ENCODE measurements at regions not wholly inside any gene's neighbourhood (a gene's known extent, or its start where the extent isn't known, plus 50 kb on each side); places are given as distances from the start of the nearest gene placed in this dataset.
"Not testable (repeated sequence)": the region's sequence is repeated elsewhere in the genome, so short reads cannot be mapped to it uniquely, and the experiment has no call there.

GRCh38 chr4:24190761-24191695 is 301.2 kb upstream of the PPARGC1A start:
- no peaks in the 10 kb centered on the region for H3K4me1 Mint-ChIP-seq
- H3K27ac Mint-ChIP-seq: no peak overlapping the region
- H3K4me3 Mint-ChIP-seq: no peak overlapping the region
- H3K36me3 Mint-ChIP-seq (ENCODE audit: low read depth): no peaks in the 10 kb centered on the region
- ATAC-seq (no peak), DNase-seq (no peak)
- H3K9me3 Mint-ChIP-seq: peaks cover 3% of the 10 kb centered on the region
- H3K27me3 Mint-ChIP-seq: no peaks in the 10 kb centered on the region

GRCh38 chr4:24188459-24188858 is 298.6 kb upstream of the PPARGC1A start:
- DNase-seq (no peak), ATAC-seq (no peak)
- Mint-ChIP-seq H3K4me3 (no peak overlapping the region), H3K4me1 (no peaks in the 10 kb centered on the region), H3K9me3 (peaks cover 3% of the 10 kb centered on the region), H3K27ac (no peak overlapping the region), H3K27me3 (no peaks in the 10 kb centered on the region), H3K36me3 (ENCODE audit: low read depth) (no peaks in the 10 kb centered on the region)

GRCh38 chr4:24186466-24186865 is 296.6 kb upstream of the PPARGC1A start:
- DNase-seq (no peak), ATAC-seq (no peak)
- no peaks in the 10 kb centered on the region for H3K27me3 Mint-ChIP-seq
- no peaks in the 10 kb centered on the region for H3K9me3 Mint-ChIP-seq
- H3K27ac Mint-ChIP-seq: no peak overlapping the region
- no peaks in the 10 kb centered on the region for H3K36me3 Mint-ChIP-seq (ENCODE audit: low read depth)
- no peak overlapping the region for H3K4me3 Mint-ChIP-seq
- no peaks in the 10 kb centered on the region for H3K4me1 Mint-ChIP-seq

- Mint-ChIP-seq H3K27me3 (no peaks in the 10 kb centered on the region), H3K4me3 (no peak overlapping the region), H3K36me3 (ENCODE audit: low read depth) (no peaks in the 10 kb centered on the region), H3K9me3 (peaks cover 4% of the 10 kb centered on the region), H3K4me1 (no peaks in the 10 kb centered on the region), H3K27ac (no peak overlapping the region)
- no peak for ATAC-seq
- no peak for DNase-seq
These were observed 291.2 kb upstream of the PPARGC1A start for GRCh38 chr4:24181005-24181404.

GRCh38 chr4:24180586-24180985 is 290.7 kb upstream of the PPARGC1A start:
- peaks cover 7% of the 10 kb centered on the region for H3K9me3 Mint-ChIP-seq
- H3K4me1 Mint-ChIP-seq: no peaks in the 10 kb centered on the region
- peaks cover 2% of the 10 kb centered on the region for H3K36me3 Mint-ChIP-seq (ENCODE audit: low read depth)
- H3K4me3 Mint-ChIP-seq: no peak overlapping the region
- no peak for ATAC-seq
- no peak overlapping the region for H3K27ac Mint-ChIP-seq
- no peak for DNase-seq
- no peaks in the 10 kb centered on the region for H3K27me3 Mint-ChIP-seq

- Mint-ChIP-seq H3K27me3 (no peaks in the 10 kb centered on the region), H3K4me1 (no peaks in the 10 kb centered on the region), H3K9me3 (peaks cover 8% of the 10 kb centered on the region), H3K36me3 (ENCODE audit: low read depth) (peaks cover 2% of the 10 kb centered on the region), H3K4me3 (no peak overlapping the region), H3K27ac (no peak overlapping the region)
- ATAC-seq: no peak
- no peak for DNase-seq
These were observed 289.5 kb upstream of the PPARGC1A start for GRCh38 chr4:24179201-24179840.

- not testable (repeated sequence) for H3K27me3 Mint-ChIP-seq; H3K4me1 Mint-ChIP-seq; H3K27ac Mint-ChIP-seq; H3K36me3 Mint-ChIP-seq (ENCODE audit: low read depth); H3K4me3 Mint-ChIP-seq; ATAC-seq; H3K9me3 Mint-ChIP-seq; DNase-seq
These were observed 287.6 kb upstream of the PPARGC1A start for GRCh38 chr4:24177443-24177842.

GRCh38 chr4:24175707-24176106 is 285.9 kb upstream of the PPARGC1A start:
- H3K27me3 Mint-ChIP-seq: no peaks in the 10 kb centered on the region
- H3K4me3 Mint-ChIP-seq: no peak overlapping the region
- peaks cover 10% of the 10 kb centered on the region for H3K9me3 Mint-ChIP-seq
- no peak overlapping the region for H3K27ac Mint-ChIP-seq
- peaks cover 2% of the 10 kb centered on the region for H3K36me3 Mint-ChIP-seq (ENCODE audit: low read depth)
- H3K4me1 Mint-ChIP-seq: no peaks in the 10 kb centered on the region
- no peak for DNase-seq
- no peak for ATAC-seq

GRCh38 chr4:24174602-24175001 is 284.8 kb upstream of the PPARGC1A start:
- DNase-seq (no peak), ATAC-seq (no peak)
- Mint-ChIP-seq H3K9me3 (peaks cover 10% of the 10 kb centered on the region), H3K27me3 (no peaks in the 10 kb centered on the region), H3K36me3 (ENCODE audit: low read depth) (peaks cover 2% of the 10 kb centered on the region), H3K4me1 (no peaks in the 10 kb centered on the region), H3K4me3 (no peak overlapping the region), H3K27ac (no peak overlapping the region)

GRCh38 chr4:24172406-24172805 is 282.6 kb upstream of the PPARGC1A start:
- Mint-ChIP-seq H3K4me3 (no peak overlapping the region), H3K4me1 (no peaks in the 10 kb centered on the region), H3K27ac (no peak overlapping the region), H3K9me3 (peaks cover 6% of the 10 kb centered on the region), H3K27me3 (no peaks in the 10 kb centered on the region), H3K36me3 (ENCODE audit: low read depth) (peaks cover 2% of the 10 kb centered on the region)
- DNase-seq (no peak), ATAC-seq (no peak)

- H3K9me3 Mint-ChIP-seq: peaks cover 3% of the 10 kb centered on the region
- H3K36me3 Mint-ChIP-seq (ENCODE audit: low read depth): no peaks in the 10 kb centered on the region
- no peaks in the 10 kb centered on the region for H3K27me3 Mint-ChIP-seq
- DNase-seq (no peak), ATAC-seq (no peak)
- no peak overlapping the region for H3K27ac Mint-ChIP-seq
- no peak overlapping the region for H3K4me3 Mint-ChIP-seq
- no peaks in the 10 kb centered on the region for H3K4me1 Mint-ChIP-seq
These were observed 280.1 kb upstream of the PPARGC1A start for GRCh38 chr4:24169956-24170355.

GRCh38 chr4:24168658-24169057 is 278.8 kb upstream of the PPARGC1A start:
- Mint-ChIP-seq H3K36me3 (ENCODE audit: low read depth) (no peaks in the 10 kb centered on the region), H3K27me3 (no peaks in the 10 kb centered on the region), H3K4me3 (no peak overlapping the region), H3K27ac (no peak overlapping the region), H3K4me1 (no peaks in the 10 kb centered on the region), H3K9me3 (peaks cover 3% of the 10 kb centered on the region)
- ATAC-seq: no peak
- DNase-seq: no peak

GRCh38 chr4:24166501-24166900 is 276.7 kb upstream of the PPARGC1A start:
- DNase-seq (no peak), ATAC-seq (no peak)
- Mint-ChIP-seq H3K36me3 (ENCODE audit: low read depth) (no peaks in the 10 kb centered on the region), H3K27me3 (no peaks in the 10 kb centered on the region), H3K27ac (no peak overlapping the region), H3K9me3 (peaks cover 3% of the 10 kb centered on the region), H3K4me3 (no peak overlapping the region), H3K4me1 (no peaks in the 10 kb centered on the region)

- H3K4me3 Mint-ChIP-seq: no peak overlapping the region
- no peaks in the 10 kb centered on the region for H3K4me1 Mint-ChIP-seq
- no peaks in the 10 kb centered on the region for H3K36me3 Mint-ChIP-seq (ENCODE audit: low read depth)
- no peaks in the 10 kb centered on the region for H3K9me3 Mint-ChIP-seq
- no peak for DNase-seq
- no peaks in the 10 kb centered on the region for H3K27me3 Mint-ChIP-seq
- ATAC-seq: no peak
- no peak overlapping the region for H3K27ac Mint-ChIP-seq
These were observed 274.9 kb upstream of the PPARGC1A start for GRCh38 chr4:24164797-24165196.

- no peak overlapping the region for H3K4me3 Mint-ChIP-seq
- no peak overlapping the region for H3K27ac Mint-ChIP-seq
- H3K9me3 Mint-ChIP-seq: no peaks in the 10 kb centered on the region
- H3K4me1 Mint-ChIP-seq: no peaks in the 10 kb centered on the region
- ATAC-seq (no peak), DNase-seq (no peak)
- H3K36me3 Mint-ChIP-seq (ENCODE audit: low read depth): no peaks in the 10 kb centered on the region
- H3K27me3 Mint-ChIP-seq: no peaks in the 10 kb centered on the region
These were observed 274.3 kb upstream of the PPARGC1A start for GRCh38 chr4:24164054-24164693.

All from activated naive CD8-positive, alpha-beta T cell treated with anti-CD3 and anti-CD28 coated beads, Interleukin-2, amount 50 U/mL, for 24 hours (primary cell).